Body of pancreas (tissue), 4 donors: ENCODE measurements at regions not wholly inside any gene's neighbourhood (a gene's known extent, or its start where the extent isn't known, plus 50 kb on each side); places are given as distances from the start of the nearest gene placed in this dataset.

Experiments used
- ATAC-seq: fragments of 150-250 bp; one replicate; pipeline ENCODE4 v1.9.1; 2016
- DNase-seq, 4 donors: peaks; one replicate each; pipeline ENCODE4 v3.0.0-alpha.2; 2019
- H3K27ac ChIP-seq, 4 donors: fragments of 200-600 bp; sonication (generic); 1 replicate in 3 of 4; 2 replicates in 1 of 4; pipeline versions ENCODE4 v1.5.1 to v1.6.1; 2016 to 2019; ENCODE audit warnings: mild to moderate bottlenecking in 1 of 4, mixed read lengths in 1 of 4, moderate library complexity in 1 of 4
- H3K27me3 ChIP-seq, 2 donors: fragments of 200-600 bp; sonication (generic); one replicate each; pipeline ENCODE4 v1.6.0; 2016; ENCODE audit warnings: mild to moderate bottlenecking in 1 of 2
- H3K36me3 ChIP-seq, 2 donors: fragments of 200-600 bp; sonication (generic); replicated peaks in 1 of 2; 2 replicates each; pipeline ENCODE4 v1.5.1; 2016; ENCODE audit warnings: low read depth in 2 of 2; ENCODE audit not compliant: insufficient read depth in 1 of 2
- H3K4me1 ChIP-seq: fragments of 200-600 bp; sonication (generic); one replicate; pipeline ENCODE4 v1.6.0; 2016
- H3K4me3 ChIP-seq, 2 donors: fragments of 200-600 bp; sonication (generic); 1 replicate in 1 of 2; 2 replicates in 1 of 2; pipeline ENCODE4 v1.5.1; 2016 to 2019
- H3K9me3 ChIP-seq, 3 donors: fragments of 200-600 bp; sonication (generic); 1 replicate in 2 of 3; 2 replicates in 1 of 3; pipeline ENCODE4 v1.5.1; 2016
- CTCF ChIP-seq, 7 experiments: fragments of 450-650 bp in 4 of 7; fragments of 200-600 bp in 3 of 7; sonication (generic) in 3 of 7; IDR thresholded peaks; one replicate each; pipeline ENCODE4 v1.5.1; 2016 to 2019; ENCODE audit warnings: antibody characterized with exemption in 7 of 7
- POLR2A ChIP-seq, 3 donors: fragments of 450-650 bp; IDR thresholded peaks; one replicate each; pipeline ENCODE4 v1.6.1; 2016; ENCODE audit warnings: antibody characterized with exemption in 3 of 3, mild to moderate bottlenecking in 2 of 3
- WGBS, 2 donors: methylation state at CpG; one replicate each; pipeline ENCODE4 v1.1.5; 2017; 5-methylcytosine and 5-hydroxymethylcytosine counted together
- intact Hi-C: fragments of 100-400 bp; cut with DNase I; formaldehyde crosslinking; loops from one replicate; pipeline ENCODE4 v1.15.1; 2023

- WGBS, 2 donors: 64 to 69% methylated on average over 2 of the region's 2 CpGs
- no peak for DNase-seq
- no peaks in the 10 kb centered on the region for H3K27me3 ChIP-seq
- H3K27ac ChIP-seq: no peak overlapping the region
- ATAC-seq: no peak
- no peaks in the 10 kb centered on the region for H3K36me3 ChIP-seq
- intact Hi-C loops: no loop called here
- no peak overlapping the region for H3K4me3 ChIP-seq
- TF ChIP-seq POLR2A (IDR thresholded peaks at IDR 0.05) (no peak), CTCF (IDR thresholded peaks at IDR 0.05) (no peak)
- H3K4me1 ChIP-seq: no peaks in the 10 kb centered on the region
- H3K9me3 ChIP-seq: no peaks in the 10 kb centered on the region
Measured at GRCh38 chr7:34331102-34331501, 326.9 kb upstream of the NPSR1 start.

- Histone ChIP-seq H3K27ac (no peak overlapping the region), H3K4me1 (no peaks in the 10 kb centered on the region), H3K27me3 (no peaks in the 10 kb centered on the region), H3K4me3 (no peak overlapping the region), H3K36me3 (no peaks in the 10 kb centered on the region), H3K9me3 (no peaks in the 10 kb centered on the region)
- WGBS, 2 donors: 61 to 73% methylated on average over 4 of the region's 4 CpGs
- TF ChIP-seq CTCF (IDR thresholded peaks at IDR 0.05) (no peak), POLR2A (IDR thresholded peaks at IDR 0.05) (no peak)
- DNase-seq (no peak), ATAC-seq (no peak)
- intact Hi-C loops: no loop called here
Measured at GRCh38 chr7:34332006-34332405, 326.0 kb upstream of the NPSR1 start.

- Histone ChIP-seq H3K9me3 (no peaks in the 10 kb centered on the region), H3K27ac (no peak overlapping the region), H3K27me3 (no peaks in the 10 kb centered on the region), H3K36me3 (no peaks in the 10 kb centered on the region), H3K4me1 (no peaks in the 10 kb centered on the region), H3K4me3 (no peak overlapping the region)
- TF ChIP-seq POLR2A (IDR thresholded peaks at IDR 0.05) (no peak), CTCF (IDR thresholded peaks at IDR 0.05) (no peak)
- intact Hi-C loops: no loop called here
- no peak for ATAC-seq
- no peak for DNase-seq
- 63 to 77% methylated on average over 2 of the region's 2 CpGs for WGBS, 2 donors
Measured at GRCh38 chr7:34333184-34333583, 324.8 kb upstream of the NPSR1 start.

- ATAC-seq (no peak), DNase-seq (no peak)
- intact Hi-C loops: no loop called here
- Histone ChIP-seq H3K9me3 (no peaks in the 10 kb centered on the region), H3K4me3 (no peak overlapping the region), H3K27me3 (no peaks in the 10 kb centered on the region), H3K4me1 (no peaks in the 10 kb centered on the region), H3K36me3 (no peaks in the 10 kb centered on the region), H3K27ac (no peak overlapping the region)
- no peak for TF ChIP-seq CTCF (IDR thresholded peaks at IDR 0.05)
- TF ChIP-seq POLR2A (IDR thresholded peaks at IDR 0.05): no peak
- WGBS, 2 donors: 48 to 65% methylated on average over 4 of the region's 4 CpGs
Measured at GRCh38 chr7:34333925-34334324, 324.1 kb upstream of the NPSR1 start.

- Histone ChIP-seq H3K36me3 (no peaks in the 10 kb centered on the region), H3K27me3 (no peaks in the 10 kb centered on the region), H3K4me1 (no peaks in the 10 kb centered on the region), H3K9me3 (no peaks in the 10 kb centered on the region), H3K27ac (no peak overlapping the region), H3K4me3 (no peak overlapping the region)
- ATAC-seq (no peak), DNase-seq (no peak)
- intact Hi-C loops: no loop called here
- 83 to 93% methylated on average over 1 of the region's 1 CpG for WGBS, 2 donors
- no peak for TF ChIP-seq CTCF (IDR thresholded peaks at IDR 0.05)
- TF ChIP-seq POLR2A (IDR thresholded peaks at IDR 0.05): no peak
Measured at GRCh38 chr7:34337163-34337562, 320.9 kb upstream of the NPSR1 start.
